HG02610 (cell line): ENCODE measurements at regions not wholly inside any gene's neighbourhood (a gene's known extent, or its start where the extent isn't known, plus 50 kb on each side); places are given as distances from the start of the nearest gene placed in this dataset.
"Not testable (repeated sequence)": the region's sequence is repeated elsewhere in the genome, so short reads cannot be mapped to it uniquely, and the experiment has no call there.

Source experiments
- ATAC-seq: cut with Tn5 transposase; IDR thresholded peaks from one replicate; pipeline ENCODE4 v1.9.1; 2021; ENCODE audit warnings: mild to moderate bottlenecking, moderate library complexity; ENCODE audit not compliant: unreplicated experiment

GRCh38 chr18:43341014-43341413, 63.7 kb upstream of the SYT4 start:
- no peak for ATAC-seq

GRCh38 chr18:43350176-43350575, 72.9 kb upstream of the SYT4 start:
- no peak for ATAC-seq

GRCh38 chr18:43364535-43364934, 87.2 kb upstream of the SYT4 start:
- no peak for ATAC-seq

GRCh38 chr18:43367895-43368294, 90.6 kb upstream of the SYT4 start:
- no peak for ATAC-seq

GRCh38 chr18:43369311-43369710, 92.0 kb upstream of the SYT4 start:
- not testable (repeated sequence) for ATAC-seq

GRCh38 chr18:43372773-43373172, 95.5 kb upstream of the SYT4 start:
- no peak for ATAC-seq

GRCh38 chr18:43380104-43380672, 102.9 kb upstream of the SYT4 start:
- ATAC-seq = no peak

GRCh38 chr18:43382641-43383403, 105.5 kb upstream of the SYT4 start:
- no peak for ATAC-seq

- no peak for ATAC-seq
Measured at GRCh38 chr18:43389163-43389562, 111.9 kb upstream of the SYT4 start.

- no peak for ATAC-seq
Measured at GRCh38 chr18:43392168-43392567, 114.9 kb upstream of the SYT4 start.

GRCh38 chr18:43393174-43393573, 115.9 kb upstream of the SYT4 start:
- ATAC-seq = no peak

- no peak for ATAC-seq
Measured at GRCh38 chr18:43396266-43396665, 119.0 kb upstream of the SYT4 start.

GRCh38 chr18:43398601-43399000, 121.3 kb upstream of the SYT4 start:
- no peak for ATAC-seq

GRCh38 chr18:43405097-43405496, 127.8 kb upstream of the SYT4 start:
- ATAC-seq = no peak

- no peak for ATAC-seq
Measured at GRCh38 chr18:43414006-43414405, 136.7 kb upstream of the SYT4 start.

GRCh38 chr18:43420091-43420490, 142.8 kb upstream of the SYT4 start:
- ATAC-seq = no peak

- no peak for ATAC-seq
Measured at GRCh38 chr18:43420950-43421349, 143.7 kb upstream of the SYT4 start.

GRCh38 chr18:43422518-43422917, 145.2 kb upstream of the SYT4 start:
- ATAC-seq = no peak

- no peak for ATAC-seq
Measured at GRCh38 chr18:43435851-43436250, 158.6 kb upstream of the SYT4 start.

- no peak for ATAC-seq
Measured at GRCh38 chr18:43442131-43442530, 164.8 kb upstream of the SYT4 start.

GRCh38 chr18:43442571-43442970, 165.3 kb upstream of the SYT4 start:
- no peak for ATAC-seq

GRCh38 chr18:43465483-43465882, 188.2 kb upstream of the SYT4 start:
- no peak for ATAC-seq

- no peak for ATAC-seq
Measured at GRCh38 chr18:43471873-43472272, 194.6 kb upstream of the SYT4 start.
